LNCAP (cell line): ENCODE measurements at regions not wholly inside any gene's neighbourhood (a gene's known extent, or its start where the extent isn't known, plus 50 kb on each side); places are given as distances from the start of the nearest gene placed in this dataset.

Source experiments
- TF ChIP-seq, protein P1 (sequence below): fragments of 450-650 bp; IDR thresholded peaks from 2 replicates; pipeline ENCODE4 v1.5.1; 2017; ENCODE audit warnings: mild to moderate bottlenecking

DNA sequence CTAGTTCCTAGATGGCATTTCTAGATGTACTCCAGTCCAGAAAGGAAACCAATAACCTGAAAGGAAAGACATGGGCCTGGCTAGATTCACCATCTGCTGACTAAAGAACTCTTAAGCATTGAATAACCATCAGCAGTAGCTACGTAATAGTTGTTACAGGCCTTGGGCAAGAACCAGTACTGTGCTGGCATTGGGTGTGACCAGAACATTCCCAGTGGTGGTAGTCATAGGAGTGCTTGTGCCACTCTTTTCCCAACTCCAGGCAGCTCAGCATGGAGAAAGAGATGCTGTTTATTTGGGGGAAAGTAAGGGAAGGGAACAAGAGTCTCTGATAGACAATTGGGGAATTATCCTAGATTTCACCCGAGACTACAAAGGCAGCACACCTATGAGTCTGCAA is 333.3 kb downstream of the SLC16A7 start:
- TF ChIP-seq, protein P1, sequence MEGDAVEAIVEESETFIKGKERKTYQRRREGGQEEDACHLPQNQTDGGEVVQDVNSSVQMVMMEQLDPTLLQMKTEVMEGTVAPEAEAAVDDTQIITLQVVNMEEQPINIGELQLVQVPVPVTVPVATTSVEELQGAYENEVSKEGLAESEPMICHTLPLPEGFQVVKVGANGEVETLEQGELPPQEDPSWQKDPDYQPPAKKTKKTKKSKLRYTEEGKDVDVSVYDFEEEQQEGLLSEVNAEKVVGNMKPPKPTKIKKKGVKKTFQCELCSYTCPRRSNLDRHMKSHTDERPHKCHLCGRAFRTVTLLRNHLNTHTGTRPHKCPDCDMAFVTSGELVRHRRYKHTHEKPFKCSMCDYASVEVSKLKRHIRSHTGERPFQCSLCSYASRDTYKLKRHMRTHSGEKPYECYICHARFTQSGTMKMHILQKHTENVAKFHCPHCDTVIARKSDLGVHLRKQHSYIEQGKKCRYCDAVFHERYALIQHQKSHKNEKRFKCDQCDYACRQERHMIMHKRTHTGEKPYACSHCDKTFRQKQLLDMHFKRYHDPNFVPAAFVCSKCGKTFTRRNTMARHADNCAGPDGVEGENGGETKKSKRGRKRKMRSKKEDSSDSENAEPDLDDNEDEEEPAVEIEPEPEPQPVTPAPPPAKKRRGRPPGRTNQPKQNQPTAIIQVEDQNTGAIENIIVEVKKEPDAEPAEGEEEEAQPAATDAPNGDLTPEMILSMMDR = no peak

DNA sequence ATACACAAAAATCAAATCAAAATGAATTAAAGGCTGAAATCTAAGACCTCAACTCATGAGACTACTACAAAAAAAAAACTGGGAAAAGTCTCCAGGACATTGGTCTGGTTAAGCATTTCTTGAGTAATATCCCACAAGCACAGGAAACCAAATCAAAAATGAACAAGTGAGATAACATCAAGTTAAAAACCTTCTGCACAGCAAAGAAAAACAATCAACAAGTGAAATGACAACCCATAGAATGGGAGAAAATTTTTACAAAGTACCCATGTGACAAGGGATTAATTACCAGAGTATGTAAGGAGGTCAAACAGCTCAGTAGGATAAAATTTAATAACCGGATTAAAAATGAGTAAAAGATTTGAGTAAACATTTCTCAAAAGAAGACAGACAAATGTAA is 338.7 kb downstream of the SLC16A7 start:
- TF ChIP-seq, protein P1 = no peak

DNA sequence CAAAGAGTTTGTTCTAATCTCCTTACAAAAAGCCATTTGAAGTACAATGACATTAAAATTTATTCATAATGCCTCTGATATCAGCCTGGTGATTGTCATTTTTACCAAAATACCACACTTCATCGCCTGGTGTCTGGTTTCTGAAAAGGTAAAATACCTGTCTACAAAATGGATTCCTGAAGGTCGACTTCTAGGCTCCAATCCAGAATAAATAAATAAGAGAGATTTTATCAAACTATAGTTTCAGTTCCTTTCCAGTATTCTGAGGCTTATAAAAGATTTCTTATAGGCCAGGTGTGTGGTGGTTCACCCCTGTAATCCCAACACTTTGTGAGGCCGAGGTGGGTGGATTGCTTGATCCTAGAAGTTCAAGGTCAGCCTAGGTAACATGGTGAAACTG is 340.7 kb downstream of the SLC16A7 start:
- TF ChIP-seq, protein P1 = no peak

DNA sequence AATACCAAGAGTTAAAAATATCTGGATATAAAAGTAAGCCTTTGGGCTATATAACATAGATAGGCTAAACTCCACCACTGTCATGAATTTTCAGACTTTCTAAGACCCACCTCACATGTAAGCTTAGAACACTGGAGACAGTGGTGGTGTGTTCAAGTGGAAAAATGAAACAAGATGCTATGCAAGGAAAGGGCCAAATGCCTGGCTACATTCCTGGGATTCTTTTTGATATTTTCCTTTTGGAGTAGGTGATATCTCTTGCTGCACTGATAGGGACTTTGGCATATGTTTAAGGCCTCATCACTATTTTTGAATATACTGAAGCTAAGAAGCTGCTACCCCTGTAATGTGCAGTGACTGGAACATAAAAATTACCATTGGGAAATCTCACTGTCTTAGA is 341.3 kb downstream of the SLC16A7 start:
- TF ChIP-seq, protein P1 = no peak

DNA sequence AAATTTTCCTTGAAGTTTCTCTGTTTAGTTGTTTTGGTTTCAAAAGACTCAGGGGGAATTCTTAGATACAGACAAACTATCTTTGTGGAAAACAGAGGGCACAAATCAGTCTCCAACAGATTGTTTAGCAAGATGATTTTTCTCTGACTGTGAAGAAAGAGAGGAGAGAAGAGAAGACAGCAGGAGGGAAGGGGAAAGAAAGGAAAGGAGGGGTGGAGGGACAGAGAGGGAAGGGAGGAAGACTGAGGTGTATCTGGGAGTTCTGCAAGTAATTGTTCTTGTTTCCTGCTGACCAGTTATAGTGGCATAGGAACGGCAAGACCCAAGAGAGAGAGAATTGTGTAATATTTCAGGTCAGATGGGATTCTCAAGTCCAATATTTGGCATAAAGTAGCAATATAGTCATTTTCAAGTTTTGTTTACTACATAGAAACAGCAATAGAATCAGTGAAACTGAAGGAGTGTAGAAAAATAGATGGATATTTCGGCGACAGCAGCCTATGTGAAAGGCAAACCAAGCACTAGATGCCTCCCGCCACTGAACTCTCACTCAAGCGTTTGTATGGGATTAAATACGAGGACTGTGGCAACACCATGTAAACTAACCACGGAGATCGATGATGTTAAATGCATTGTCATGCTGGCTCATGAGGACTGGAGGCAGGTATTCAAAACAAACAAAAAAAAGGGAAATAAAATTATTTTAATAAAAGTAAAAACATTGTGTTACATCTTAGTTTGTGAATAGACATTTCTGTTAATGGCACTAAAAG is 342.5 kb downstream of the SLC16A7 start:
- TF ChIP-seq, protein P1 = no peak

DNA sequence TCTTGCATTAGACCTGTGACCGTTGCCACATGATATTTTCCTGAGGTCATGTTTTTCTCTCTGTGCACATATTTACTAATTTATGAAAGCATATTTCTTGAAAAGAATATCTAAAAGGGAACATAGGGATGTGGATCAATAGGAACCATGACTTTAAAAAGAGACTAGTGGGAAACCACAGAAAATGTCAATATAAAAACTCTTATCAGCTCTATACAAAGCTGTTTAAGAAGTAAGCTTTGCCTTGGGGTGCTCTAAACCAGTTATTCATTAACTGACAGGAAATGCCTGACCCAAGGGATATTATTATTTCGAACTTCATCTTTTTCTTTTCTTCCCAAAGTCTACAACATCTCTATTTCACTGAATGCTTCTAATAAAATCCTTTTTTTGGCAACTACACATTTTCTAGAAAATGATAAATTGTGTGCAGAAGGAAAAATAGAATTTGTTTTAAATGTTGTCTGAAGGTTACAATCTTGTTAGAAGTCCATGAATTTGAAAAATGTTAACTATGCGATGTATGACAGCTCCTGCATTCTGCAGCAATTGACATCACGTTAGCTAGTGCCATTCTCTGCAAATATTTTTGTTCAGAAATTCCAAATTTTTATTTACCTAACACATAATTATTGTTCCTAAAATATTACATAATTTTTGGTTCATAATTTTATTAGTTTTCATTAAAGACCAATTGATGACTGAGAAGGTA is 345.0 kb downstream of the SLC16A7 start:
- TF ChIP-seq, protein P1 = no peak

DNA sequence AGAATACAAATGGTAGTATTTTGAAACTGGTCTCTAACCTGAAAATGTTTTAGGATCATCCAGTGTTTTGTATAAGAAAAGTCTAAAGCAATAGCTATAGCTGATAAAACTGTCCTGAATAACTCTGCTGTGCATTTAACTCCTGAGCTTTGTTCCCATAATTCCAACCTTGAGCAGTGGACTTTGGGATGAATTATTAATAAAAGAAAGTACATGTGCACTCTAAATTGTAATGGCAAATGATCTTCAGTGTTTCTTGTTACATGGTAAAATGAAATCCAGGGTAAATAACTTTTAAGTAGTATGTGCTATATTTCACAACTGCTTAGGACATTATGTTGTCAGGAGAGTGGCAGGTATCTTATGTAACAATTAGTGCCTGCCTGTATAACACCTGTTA is 345.6 kb downstream of the SLC16A7 start:
- TF ChIP-seq, protein P1 = no peak
